K562 (cell line): ENCODE measurements at regions not wholly inside any gene's neighbourhood (a gene's known extent, or its start where the extent isn't known, plus 50 kb on each side); places are given as distances from the start of the nearest gene placed in this dataset.

Experiments
- ATAC-seq: fragments of 200-7000 bp; cut with Tn5 transposase; 3 replicates; pipeline ENCODE4 v1.9.1; 2020; ENCODE audit warnings: moderate library complexity
- BruUV-seq: library from RNA; stranded (reverse); fragments of 400-500 nt; replicated peaks from 2 replicates; lab custom pipeline; 2021; lab: Mats Ljungman, UMichigan
- CTCF ChIA-PET: fragments of 300-600 bp; formaldehyde crosslinking; extraction: SDS; loops from one replicate; lab custom pipeline; 2021; ENCODE audit warnings: low intra/inter-chr PET ratio; lab: Yijun Ruan, JAX
- POLR2A ChIA-PET: fragments of 300-600, 350-650 bp; sonication (Branson Sonifier 250); formaldehyde crosslinking; extraction: SDS; loops from one replicate; lab custom pipeline; 2021; ENCODE audit warnings: antibody characterized with exemption, inconsistent platforms; lab: Yijun Ruan, JAX
- DNase-seq, 4 experiments: peaks; one replicate each; pipeline versions ENCODE4 v3.0.0 to v3.0.0-alpha.2; 2011 to 2018; ENCODE audit warnings: low spot score in 3 of 4, mixed read lengths in 3 of 4; ENCODE audit errors: extremely low read depth in 1 of 4
- FAIRE-seq: peaks from 2 replicates; lab custom pipeline; 2011; peaks lifted over from hg19 to GRCh38; lab: Jason Lieb, UNC
- H2AFZ ChIP-seq: 2 replicates; pipeline ENCODE4 v1.6.0; 2011; ENCODE audit warnings: low read depth, low read length, control low read depth, inconsistent platforms
- H3K27ac ChIP-seq: fragments of 200-600 bp; 3 replicates; pipeline ENCODE4 v1.8.0; 2011; ENCODE audit warnings: low read depth, mild to moderate bottlenecking, control low read depth, inconsistent platforms, low read length, moderate library complexity, mixed read lengths; ENCODE audit errors: extremely low read depth
- H3K27me3 ChIP-seq, 2 experiments: fragments of 300-600 bp in 1 of 2; 2 replicates in 1 of 2; 3 replicates in 1 of 2; pipeline versions ENCODE4 v1.6.0 to v1.8.0; 2011; ENCODE audit warnings: inconsistent platforms in 2 of 2, low read length in 2 of 2, mild to moderate bottlenecking in 1 of 2, mixed read lengths in 1 of 2, moderate library complexity in 1 of 2; ENCODE audit not compliant: control insufficient read depth in 2 of 2, insufficient read depth in 2 of 2
- H3K36me3 ChIP-seq: fragments of 300-600 bp; 3 replicates; pipeline ENCODE4 v1.8.0; 2011; ENCODE audit warnings: mild to moderate bottlenecking, low read length, inconsistent platforms; ENCODE audit not compliant: control insufficient read depth, insufficient read depth
- H3K4me1 ChIP-seq, 2 experiments: fragments of 200-600 bp in 1 of 2; replicated peaks in 1 of 2; 2 replicates in 1 of 2; 3 replicates in 1 of 2; pipeline versions ENCODE4 v1.5.1 to v1.8.0; 2011; ENCODE audit warnings: inconsistent platforms in 2 of 2, low read length in 2 of 2, mild to moderate bottlenecking in 1 of 2, mixed read lengths in 1 of 2, moderate library complexity in 1 of 2; ENCODE audit not compliant: control insufficient read depth in 2 of 2, insufficient read depth in 2 of 2
- H3K4me2 ChIP-seq: 2 replicates; pipeline ENCODE4 v1.6.1; 2011; ENCODE audit warnings: low read length, control low read depth, inconsistent platforms, mixed read lengths; ENCODE audit not compliant: insufficient read depth
- H3K4me3 ChIP-seq: fragments of 200-600 bp; sonication (generic), shearing (Covaris generic); 2 replicates; pipeline ENCODE4 v1.5.1; 2016; ENCODE audit warnings: control low read depth, inconsistent platforms
- H3K79me2 ChIP-seq: fragments of 200-600 bp; 3 replicates; pipeline ENCODE4 v1.8.0; 2011; ENCODE audit warnings: low read length, inconsistent platforms; ENCODE audit not compliant: control insufficient read depth, insufficient read depth
- H3K9ac ChIP-seq, 2 experiments: 2 replicates each; pipeline versions ENCODE4 v1.6.0 to v1.6.1; 2011; ENCODE audit warnings: low read depth in 2 of 2, low read length in 2 of 2, control low read depth in 1 of 2, inconsistent platforms in 1 of 2, mild to moderate bottlenecking in 1 of 2, mixed read lengths in 1 of 2; ENCODE audit not compliant: insufficient read depth in 1 of 2
- H3K9me1 ChIP-seq: one replicate; pipeline ENCODE4 v1.6.0; 2011; ENCODE audit warnings: inconsistent platforms, mild to moderate bottlenecking, low read length, moderate library complexity; ENCODE audit not compliant: control insufficient read depth, insufficient read depth
- H3K9me3 ChIP-seq: replicated peaks from 2 replicates; pipeline ENCODE4 v1.5.1; 2011; ENCODE audit warnings: low read depth, low read length, inconsistent platforms; ENCODE audit not compliant: control insufficient read depth, insufficient read depth
- H4K20me1 ChIP-seq: replicated peaks from 2 replicates; pipeline ENCODE4 v1.6.1; 2011; ENCODE audit warnings: low read length, inconsistent platforms, mixed read lengths; ENCODE audit not compliant: control insufficient read depth, insufficient read depth
- SMAD2 ChIP-seq: fragments of 150-350 bp; IDR thresholded peaks from 2 replicates; pipeline ENCODE4 v1.6.1; 2014; ENCODE audit warnings: low read depth, mild to moderate bottlenecking, low read length
- XRCC4 ChIP-seq: IDR thresholded peaks from one replicate; pipeline ENCODE4 v1.6.1; 2011; ENCODE audit not compliant: insufficient read depth, insufficient read length; ENCODE audit errors: extremely low read depth
- ZFX ChIP-seq: sonication (generic); formaldehyde crosslinking; IDR thresholded peaks from 2 replicates; pipeline ENCODE4 v1.8.0; 2022; ENCODE audit warnings: mild to moderate bottlenecking, missing genetic modification reagents, moderate library complexity
- WGBS: fragments of 100-300 bp; shearing (Covaris generic); methylation state at CpG from one replicate; pipeline ENCODE4 v1.1.6; 2016; ENCODE audit warnings: low coverage, mixed read lengths; ENCODE audit not compliant: insufficient coverage; ENCODE audit errors: missing lambda C conversion rate; 5-methylcytosine and 5-hydroxymethylcytosine counted together
- in situ Hi-C: fragments of 300-500 bp; cut with MboI; formaldehyde crosslinking; loops from 4 replicates; pipeline ENCODE4 v1.15.0; 2018; ENCODE audit warnings: inconsistent platforms, mixed read lengths
- intact Hi-C: fragments of 100-400 bp; cut with micrococcal nuclease; formaldehyde crosslinking; loops from 2 replicates; pipeline ENCODE4 v1.14.2; 2022
- TF ChIP-seq, protein P1 (sequence below): fragments of 450-650 bp; IDR thresholded peaks from 2 replicates; pipeline ENCODE4 v1.6.1; 2018; ENCODE audit not compliant: partially characterized antibody
- TF ChIP-seq, protein P2 (sequence below), 2 experiments: fragments of 450-650 bp in 1 of 2; sonication (generic) in 1 of 2; formaldehyde crosslinking in 1 of 2; IDR thresholded peaks in 1 of 2; conservative IDR thresholded peaks in 1 of 2; 2 replicates each; pipeline versions ENCODE4 v1.6.1 to v1.8.1; 2016 to 2023; ENCODE audit warnings: mild to moderate bottlenecking in 2 of 2, moderate library complexity in 2 of 2, inconsistent platforms in 1 of 2, missing genetic modification reagents in 1 of 2

DNA sequence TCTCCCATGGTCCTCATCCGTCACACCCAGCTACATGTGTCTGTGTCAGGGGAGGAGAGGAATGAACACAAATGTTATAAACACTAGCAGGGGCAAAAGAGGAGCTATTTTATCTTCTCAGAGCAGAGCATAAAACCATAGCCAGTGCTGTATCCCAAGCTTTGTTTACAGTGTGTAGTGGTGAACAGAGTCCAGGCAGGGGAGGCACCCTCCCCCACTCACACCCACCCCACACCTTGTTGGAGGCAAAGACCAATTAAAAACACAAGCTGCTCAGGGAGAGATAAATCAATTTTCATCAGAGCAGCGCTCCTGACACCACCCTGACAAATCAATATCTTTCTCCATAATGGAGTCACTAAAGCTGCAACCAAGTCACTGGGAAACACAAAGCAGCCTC lies 132.6 kb upstream of the CCL2 start:
- no peak for ATAC-seq
- Histone ChIP-seq H3K4me3 (no peak overlapping the region), H3K27ac (no peak overlapping the region), H3K36me3 (no peaks in the 10 kb centered on the region), H3K9ac (no peak overlapping the region), H3K4me2 (no peak overlapping the region), H3K79me2 (no peaks in the 10 kb centered on the region), H3K4me1 (no peaks in the 10 kb centered on the region), H2AFZ (no peak overlapping the region), H3K9me3 (no peaks in the 10 kb centered on the region), H4K20me1 (no peaks in the 10 kb centered on the region), H3K9me1 (no peaks in the 10 kb centered on the region), H3K27me3 (peaks cover 2 to 14% of the 10 kb centered on the region in 2 experiments; a peak in 2 of 5 replicates)
- FAIRE-seq, result no peak
- no peak for TF ChIP-seq XRCC4
- in situ Hi-C loops (no loop called here), intact Hi-C loops (no loop called here)
- DNase-seq, result no peak
- POLR2A ChIA-PET, result interaction anchor here (0.6 to 1.2 kb wide), 2 partner anchors 20 to 365 kb away, joined by 3 to 5 read pairs; no protein-coding TSS in a partner anchor
- 0% methylated on average over 2 of the region's 2 CpGs for WGBS
- CTCF ChIA-PET, result no interaction called here
- BruUV-seq, result no TSS peak

DNA sequence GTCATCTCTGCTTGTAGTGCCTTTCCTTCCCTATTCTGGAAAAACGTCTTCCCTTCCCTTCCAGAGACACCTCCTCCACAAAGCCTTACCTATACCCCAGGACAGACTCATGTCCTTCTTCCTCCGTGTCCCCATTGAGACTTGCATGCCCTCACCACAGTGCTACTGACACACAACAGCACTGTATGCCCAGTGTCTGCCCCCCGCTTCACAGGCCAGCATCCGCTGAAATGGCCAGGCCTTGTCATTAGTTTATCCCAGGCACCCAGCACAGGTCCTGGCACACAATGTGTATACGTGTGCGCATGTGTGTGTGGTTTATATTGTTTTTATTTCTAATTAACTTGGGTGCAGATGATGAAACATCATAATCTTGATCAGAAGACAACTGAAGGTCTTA lies 130.1 kb upstream of the CCL2 start:
- Histone ChIP-seq H3K9ac (no peak overlapping the region), H3K4me2 (no peak overlapping the region), H3K9me1 (no peaks in the 10 kb centered on the region), H3K27ac (no peak overlapping the region), H3K27me3 (peaks cover 2 to 14% of the 10 kb centered on the region in 2 experiments; a peak in 2 of 5 replicates), H3K9me3 (no peaks in the 10 kb centered on the region), H3K79me2 (no peaks in the 10 kb centered on the region), H4K20me1 (no peaks in the 10 kb centered on the region), H2AFZ (no peak overlapping the region), H3K4me3 (no peak overlapping the region), H3K4me1 (no peaks in the 10 kb centered on the region), H3K36me3 (no peaks in the 10 kb centered on the region)
- ATAC-seq (no peak), DNase-seq (no peak), FAIRE-seq (no peak)
- POLR2A ChIA-PET, result no interaction called here
- WGBS, result 0% methylated on average over 5 of the region's 6 CpGs
- CTCF ChIA-PET, result no interaction called here
- BruUV-seq, result no TSS peak
- in situ Hi-C loops (no loop called here), intact Hi-C loops (no loop called here)
- TF ChIP-seq SMAD2 (no peak), ZFX (no peak)
- TF ChIP-seq, protein P1, sequence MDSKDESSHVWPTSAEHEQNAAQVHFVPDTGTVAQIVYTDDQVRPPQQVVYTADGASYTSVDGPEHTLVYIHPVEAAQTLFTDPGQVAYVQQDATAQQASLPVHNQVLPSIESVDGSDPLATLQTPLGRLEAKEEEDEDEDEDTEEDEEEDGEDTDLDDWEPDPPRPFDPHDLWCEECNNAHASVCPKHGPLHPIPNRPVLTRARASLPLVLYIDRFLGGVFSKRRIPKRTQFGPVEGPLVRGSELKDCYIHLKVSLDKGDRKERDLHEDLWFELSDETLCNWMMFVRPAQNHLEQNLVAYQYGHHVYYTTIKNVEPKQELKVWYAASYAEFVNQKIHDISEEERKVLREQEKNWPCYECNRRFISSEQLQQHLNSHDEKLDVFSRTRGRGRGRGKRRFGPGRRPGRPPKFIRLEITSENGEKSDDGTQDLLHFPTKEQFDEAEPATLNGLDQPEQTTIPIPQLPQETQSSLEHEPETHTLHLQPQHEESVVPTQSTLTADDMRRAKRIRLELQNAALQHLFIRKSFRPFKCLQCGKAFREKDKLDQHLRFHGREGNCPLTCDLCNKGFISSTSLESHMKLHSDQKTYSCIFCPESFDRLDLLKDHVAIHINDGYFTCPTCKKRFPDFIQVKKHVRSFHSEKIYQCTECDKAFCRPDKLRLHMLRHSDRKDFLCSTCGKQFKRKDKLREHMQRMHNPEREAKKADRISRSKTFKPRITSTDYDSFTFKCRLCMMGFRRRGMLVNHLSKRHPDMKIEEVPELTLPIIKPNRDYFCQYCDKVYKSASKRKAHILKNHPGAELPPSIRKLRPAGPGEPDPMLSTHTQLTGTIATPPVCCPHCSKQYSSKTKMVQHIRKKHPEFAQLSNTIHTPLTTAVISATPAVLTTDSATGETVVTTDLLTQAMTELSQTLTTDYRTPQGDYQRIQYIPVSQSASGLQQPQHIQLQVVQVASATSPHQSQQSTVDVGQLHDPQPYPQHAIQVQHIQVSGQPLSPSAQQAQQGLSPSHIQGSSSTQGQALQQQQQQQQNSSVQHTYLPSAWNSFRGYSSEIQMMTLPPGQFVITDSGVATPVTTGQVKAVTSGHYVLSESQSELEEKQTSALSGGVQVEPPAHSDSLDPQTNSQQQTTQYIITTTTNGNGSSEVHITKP, result no peak
- TF ChIP-seq, protein P2, sequence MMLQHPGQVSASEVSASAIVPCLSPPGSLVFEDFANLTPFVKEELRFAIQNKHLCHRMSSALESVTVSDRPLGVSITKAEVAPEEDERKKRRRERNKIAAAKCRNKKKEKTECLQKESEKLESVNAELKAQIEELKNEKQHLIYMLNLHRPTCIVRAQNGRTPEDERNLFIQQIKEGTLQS (IDR thresholded peaks at IDR 0.05), result no peak
- TF ChIP-seq, protein P2 (CRISPR knock-in tag; conservative IDR thresholded peaks at IDR 0.05), result no peak
